ENCODE measurements at regions not wholly inside any gene's neighbourhood (a gene's known extent, or its start where the extent isn't known, plus 50 kb on each side); places are given as distances from the start of the nearest gene placed in this dataset.
A peak's percentile ranks its signal among the peaks of the same experiment; 100 is the strongest.

DNA sequence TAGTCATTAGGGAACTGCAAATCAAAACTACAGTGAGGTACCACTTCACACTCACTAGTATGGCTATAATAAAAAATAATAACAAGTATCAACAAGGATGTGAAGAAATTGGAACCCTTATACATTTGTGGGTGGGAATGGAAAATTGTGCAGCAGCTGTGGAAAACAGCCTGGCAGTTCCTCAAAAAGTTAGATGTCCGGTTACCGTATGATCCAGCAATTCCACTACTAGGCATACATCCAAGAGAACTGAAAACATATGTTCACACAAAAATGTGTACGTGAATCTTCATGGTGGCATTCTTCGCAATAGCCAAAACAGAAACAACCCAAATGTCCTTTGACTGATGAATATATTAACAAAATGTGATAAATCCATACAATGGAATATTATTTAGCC is 187.9 kb upstream of the LYSMD4 start:
- in situ Hi-C loops (cut with MboI; ENCODE audit: low pct_unique_long_range_greater_than_20kb, low sequenced_read_pairs): no loop called here
- no peak for DNase-seq

DNA sequence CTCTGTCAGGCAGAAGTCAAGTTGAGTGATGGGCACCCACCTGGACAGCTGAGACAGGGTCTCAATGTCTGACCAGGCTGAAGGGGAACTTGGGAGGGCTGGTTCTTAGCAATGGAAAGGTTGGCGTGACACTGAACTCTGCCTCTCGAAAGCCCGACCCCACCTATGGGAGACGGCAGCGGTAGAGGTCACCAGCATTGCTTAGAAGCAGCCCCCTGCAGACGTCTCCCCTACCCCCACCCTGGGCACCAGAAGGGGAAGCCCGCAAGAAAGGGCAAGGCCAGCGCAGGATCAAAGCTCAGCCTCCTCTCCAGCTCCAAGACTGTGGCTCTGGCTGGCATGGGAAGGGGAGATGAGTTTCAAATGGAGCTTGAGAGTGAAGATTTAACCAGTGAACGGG is 184.8 kb upstream of the LYSMD4 start:
- DNase-seq: no peak
- in situ Hi-C loops (cut with MboI; ENCODE audit: low pct_unique_long_range_greater_than_20kb, low sequenced_read_pairs): no loop called here

- in situ Hi-C loops (cut with MboI; ENCODE audit: low pct_unique_long_range_greater_than_20kb, low sequenced_read_pairs): no loop called here
These were observed 184.0 kb upstream of the LYSMD4 start for GRCh38 chr15:99917252-99917651.

DNA sequence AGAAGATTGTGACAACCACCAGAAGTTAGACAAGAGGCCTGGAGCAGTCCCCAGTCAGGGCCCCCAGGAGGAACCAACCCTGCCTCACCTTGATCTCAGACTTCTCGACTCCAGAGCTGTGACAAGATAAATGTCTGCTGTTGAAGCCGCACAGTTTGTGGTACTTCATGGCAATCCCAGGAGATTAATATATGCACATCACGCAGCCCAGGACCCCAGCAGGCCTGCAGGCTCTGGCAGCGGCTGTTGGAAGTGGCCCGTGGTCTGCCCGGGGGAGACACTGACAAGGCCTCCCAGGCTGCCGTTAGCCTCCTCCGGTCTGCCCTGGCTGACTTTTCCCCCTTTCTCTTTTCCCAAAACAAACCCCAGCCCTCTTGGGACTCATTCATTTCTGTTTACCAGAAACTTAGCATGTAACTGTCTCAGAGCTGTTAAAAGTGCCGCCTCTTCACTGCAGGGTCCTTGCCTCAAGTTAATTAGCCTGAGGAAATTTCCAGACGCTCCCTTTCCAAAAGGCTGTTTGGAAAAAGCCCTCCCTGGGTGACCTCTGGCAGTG is 183.5 kb upstream of the LYSMD4 start:
- in situ Hi-C loops (cut with MboI; ENCODE audit: low pct_unique_long_range_greater_than_20kb, low sequenced_read_pairs): no loop called here
- DNase-seq: no peak

More at GRCh38 chr15:99917252-99917651, 184.0 kb upstream of the LYSMD4 start:
- no peak for DNase-seq

DNA sequence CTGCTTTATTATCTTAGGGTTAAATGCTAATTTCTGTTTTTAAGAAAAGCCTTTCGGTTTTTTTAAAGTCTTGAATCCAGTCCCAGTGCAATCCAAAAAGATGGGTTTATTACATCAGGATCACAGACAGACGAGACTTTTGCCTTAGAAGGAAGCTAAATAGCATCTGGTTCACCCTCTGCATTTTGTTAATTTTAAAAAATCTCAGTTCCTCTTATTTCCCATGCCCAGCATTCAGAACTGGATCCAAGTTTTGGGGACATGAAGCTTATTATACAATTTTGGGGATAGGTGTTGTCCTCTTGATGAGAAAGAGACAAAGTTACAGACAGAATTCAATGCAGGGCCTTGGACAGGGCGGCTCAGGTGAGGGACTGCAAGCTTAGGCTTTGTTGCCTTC is 181.5 kb upstream of the LYSMD4 start:
- in situ Hi-C loops (cut with MboI; ENCODE audit: low pct_unique_long_range_greater_than_20kb, low sequenced_read_pairs): no loop called here

GRCh38 chr15:99911816-99912215 is 178.6 kb upstream of the LYSMD4 start:
- in situ Hi-C loops (cut with MboI; ENCODE audit: low pct_unique_long_range_greater_than_20kb, low sequenced_read_pairs): no loop called here
- DNase-seq: peak; percentile 21

More for the DNA sequence above, 181.5 kb upstream of the LYSMD4 start:
- DNase-seq: no peak

- in situ Hi-C loops (cut with MboI; ENCODE audit: low pct_unique_long_range_greater_than_20kb, low sequenced_read_pairs): no loop called here
- peak; percentile 16 for DNase-seq
These were observed 176.5 kb upstream of the LYSMD4 start for GRCh38 chr15:99909592-99910295.

DNA sequence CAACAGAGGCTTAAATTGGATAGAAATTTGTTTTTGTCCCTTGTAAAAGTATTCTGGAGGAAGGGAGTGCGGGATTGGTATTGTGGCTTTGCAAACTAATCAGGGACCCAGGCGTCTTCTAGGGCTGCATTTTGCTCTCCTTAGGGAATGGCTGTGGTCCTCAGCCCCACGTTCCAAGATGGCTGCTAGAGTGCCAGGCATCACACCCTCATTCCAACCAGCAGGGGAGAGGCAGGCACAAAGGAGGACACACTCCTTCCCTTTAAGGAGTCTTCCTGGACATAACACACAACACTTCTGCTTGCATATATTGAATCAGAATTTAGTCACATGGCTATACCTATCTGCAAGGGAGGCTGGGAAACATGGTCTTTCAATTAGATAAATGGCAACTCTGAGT is 174.5 kb upstream of the LYSMD4 start:
- in situ Hi-C loops (cut with MboI; ENCODE audit: low pct_unique_long_range_greater_than_20kb, low sequenced_read_pairs): no loop called here
- DNase-seq: no peak

DNA sequence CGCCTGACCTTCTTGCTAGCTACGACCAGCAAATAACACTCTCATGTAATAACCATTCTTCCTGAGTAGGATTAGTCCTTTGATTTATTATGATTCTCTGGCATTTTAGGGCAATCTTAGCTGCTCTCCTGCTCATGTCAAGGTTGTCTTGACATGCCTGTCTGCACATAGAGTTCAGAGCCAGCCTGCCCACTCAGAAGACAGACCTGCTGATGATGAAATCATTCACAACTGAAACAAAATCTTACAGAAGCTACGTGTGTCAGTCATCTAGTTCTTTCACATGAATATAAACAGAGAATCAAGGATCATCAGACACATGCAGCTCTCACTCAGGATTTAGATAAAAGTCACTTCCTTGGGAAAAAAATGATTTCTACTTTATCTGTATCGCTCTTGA is 173.6 kb upstream of the LYSMD4 start:
- in situ Hi-C loops (cut with MboI; ENCODE audit: low pct_unique_long_range_greater_than_20kb, low sequenced_read_pairs): no loop called here
- DNase-seq: no peak

DNA sequence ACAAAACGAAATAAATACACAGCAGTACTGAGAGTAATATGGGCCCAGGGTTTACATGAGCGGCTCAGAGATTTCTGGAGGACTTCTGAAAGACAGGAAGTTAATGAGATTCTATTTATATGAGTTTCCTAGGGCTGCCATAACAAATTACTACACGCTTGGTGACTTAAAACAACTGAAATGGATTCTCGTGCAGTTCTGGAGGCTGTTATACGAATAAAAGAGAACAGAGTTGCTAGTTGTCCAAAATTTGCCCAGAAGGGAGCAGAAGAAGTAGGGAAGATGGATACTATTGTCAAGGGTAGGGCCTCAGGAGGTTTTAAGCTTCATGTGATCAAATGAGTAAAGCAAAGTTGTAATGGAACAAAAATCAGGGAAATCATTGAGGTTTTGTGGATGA is 173.1 kb upstream of the LYSMD4 start:
- in situ Hi-C loops (cut with MboI; ENCODE audit: low pct_unique_long_range_greater_than_20kb, low sequenced_read_pairs): no loop called here
- no peak for DNase-seq

- in situ Hi-C loops (cut with MboI; ENCODE audit: low pct_unique_long_range_greater_than_20kb, low sequenced_read_pairs): no loop called here
- DNase-seq: no peak
These were observed 169.2 kb upstream of the LYSMD4 start for GRCh38 chr15:99902248-99902928.

DNA sequence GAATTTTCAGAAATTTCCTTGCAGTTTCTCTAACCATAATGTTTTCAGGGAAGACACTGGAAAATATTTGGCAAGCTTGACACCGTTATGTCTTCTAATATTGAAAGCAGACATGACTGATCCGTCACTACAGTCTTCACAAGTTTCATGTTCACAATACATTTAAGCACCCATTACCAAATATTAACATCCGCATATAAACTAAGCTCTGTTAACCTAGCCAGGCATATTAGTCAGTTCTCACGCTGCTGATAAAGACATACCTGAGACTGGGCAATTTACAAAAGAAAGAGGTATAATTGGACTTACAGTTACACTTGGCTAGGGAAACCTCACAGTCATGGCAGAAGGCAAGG is 162.7 kb upstream of the LYSMD4 start:
- DNase-seq: no peak
- in situ Hi-C loops (cut with MboI; ENCODE audit: low pct_unique_long_range_greater_than_20kb, low sequenced_read_pairs): no loop called here

- no peak for DNase-seq
- in situ Hi-C loops (cut with MboI; ENCODE audit: low pct_unique_long_range_greater_than_20kb, low sequenced_read_pairs): no loop called here
These were observed 162.1 kb upstream of the LYSMD4 start for GRCh38 chr15:99895189-99895955.

GRCh38 chr15:99878835-99879234 is 145.6 kb upstream of the LYSMD4 start:
- no peak for DNase-seq
- in situ Hi-C loops (cut with MboI; ENCODE audit: low pct_unique_long_range_greater_than_20kb, low sequenced_read_pairs): no loop called here

DNA sequence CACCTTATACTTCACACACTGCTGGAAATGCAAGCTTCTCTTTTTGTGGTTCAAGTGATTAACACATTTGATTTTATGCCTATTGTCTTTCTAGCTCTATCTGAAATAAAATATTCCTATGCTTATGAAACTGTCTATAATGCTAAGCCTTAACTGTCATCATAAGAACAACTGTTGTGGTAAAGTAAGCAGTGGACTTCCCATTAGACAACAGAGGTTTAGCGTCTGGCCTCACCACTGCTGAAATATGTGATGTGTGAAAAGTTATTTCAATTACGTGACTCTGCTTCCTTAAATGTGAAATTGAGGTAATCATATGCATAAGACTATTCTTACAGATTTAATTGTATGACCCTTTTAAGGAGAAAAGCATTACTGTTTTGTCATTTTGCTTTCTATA is 140.2 kb upstream of the LYSMD4 start:
- no peak for DNase-seq
- in situ Hi-C loops (cut with MboI; ENCODE audit: low pct_unique_long_range_greater_than_20kb, low sequenced_read_pairs): no loop called here

- in situ Hi-C loops (cut with MboI; ENCODE audit: low pct_unique_long_range_greater_than_20kb, low sequenced_read_pairs): no loop called here
- no peak for DNase-seq
These were observed 130.4 kb upstream of the LYSMD4 start for GRCh38 chr15:99863550-99864198.

- no peak for DNase-seq
- in situ Hi-C loops (cut with MboI; ENCODE audit: low pct_unique_long_range_greater_than_20kb, low sequenced_read_pairs): no loop called here
These were observed 124.6 kb upstream of the LYSMD4 start for GRCh38 chr15:99857836-99858235.

DNA sequence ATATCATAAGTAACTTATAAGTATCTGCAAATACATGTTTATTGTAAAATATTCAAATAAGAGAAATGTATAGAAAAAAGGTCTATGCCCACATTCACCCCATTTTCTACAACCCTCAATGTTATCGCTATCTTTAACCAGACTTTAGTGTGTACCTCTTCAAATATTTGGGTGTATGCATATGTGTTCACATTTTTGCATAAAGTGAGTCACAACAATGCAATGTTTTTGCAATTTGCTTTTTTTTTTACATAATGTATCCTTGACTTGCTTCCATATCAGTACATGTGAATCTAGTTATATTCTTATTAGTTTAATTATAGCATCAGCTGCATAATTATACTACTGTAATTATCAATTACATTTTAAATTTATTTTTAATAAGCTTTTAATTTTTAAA is 117.3 kb upstream of the LYSMD4 start:
- DNase-seq: no peak
- in situ Hi-C loops (cut with MboI; ENCODE audit: low pct_unique_long_range_greater_than_20kb, low sequenced_read_pairs): no loop called here

GRCh38 chr15:99845009-99845408 is 111.8 kb upstream of the LYSMD4 start:
- no peak for DNase-seq
- in situ Hi-C loops (cut with MboI; ENCODE audit: low pct_unique_long_range_greater_than_20kb, low sequenced_read_pairs): no loop called here

GRCh38 chr15:99844150-99844549 is 110.9 kb upstream of the LYSMD4 start:
- DNase-seq: no peak
- in situ Hi-C loops (cut with MboI; ENCODE audit: low pct_unique_long_range_greater_than_20kb, low sequenced_read_pairs): no loop called here
